GM10266 (cell line): ENCODE measurements at regions not wholly inside any gene's neighbourhood (a gene's known extent, or its start where the extent isn't known, plus 50 kb on each side); places are given as distances from the start of the nearest gene placed in this dataset.
"Not testable (repeated sequence)": the region's sequence is repeated elsewhere in the genome, so short reads cannot be mapped to it uniquely, and the experiment has no call there.

Source experiments
- DNase-seq: peaks from one replicate; pipeline ENCODE4 v3.0.0; 2012; ENCODE audit errors: extremely low spot score
- TF ChIP-seq, protein P1 (sequence below): IDR thresholded peaks from 2 replicates; pipeline ENCODE4 v1.5.1; 2012; ENCODE audit warnings: mild to moderate bottlenecking, low read depth; ENCODE audit not compliant: control insufficient read depth, insufficient read depth; ENCODE audit errors: missing control alignments

DNA sequence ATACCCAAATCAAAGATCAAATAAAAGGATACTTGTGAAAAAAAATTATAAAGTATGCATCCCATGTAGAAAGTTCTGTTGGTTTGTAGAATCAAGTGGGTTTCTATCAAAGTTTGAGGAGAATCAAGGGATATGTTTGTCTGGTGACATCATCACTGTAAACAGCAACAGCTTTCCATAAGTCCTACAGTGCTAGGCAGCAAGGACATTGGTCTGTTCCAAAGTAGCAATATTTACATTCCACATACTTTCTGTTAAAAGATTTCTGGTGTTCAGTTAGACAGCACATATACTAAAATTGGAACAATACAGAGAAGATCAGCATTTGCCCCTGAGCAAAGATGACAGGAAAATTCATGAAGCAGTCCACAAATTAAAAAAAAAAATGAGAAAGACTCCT is 683.9 kb downstream of the XPNPEP1 start:
- TF ChIP-seq, protein P1, sequence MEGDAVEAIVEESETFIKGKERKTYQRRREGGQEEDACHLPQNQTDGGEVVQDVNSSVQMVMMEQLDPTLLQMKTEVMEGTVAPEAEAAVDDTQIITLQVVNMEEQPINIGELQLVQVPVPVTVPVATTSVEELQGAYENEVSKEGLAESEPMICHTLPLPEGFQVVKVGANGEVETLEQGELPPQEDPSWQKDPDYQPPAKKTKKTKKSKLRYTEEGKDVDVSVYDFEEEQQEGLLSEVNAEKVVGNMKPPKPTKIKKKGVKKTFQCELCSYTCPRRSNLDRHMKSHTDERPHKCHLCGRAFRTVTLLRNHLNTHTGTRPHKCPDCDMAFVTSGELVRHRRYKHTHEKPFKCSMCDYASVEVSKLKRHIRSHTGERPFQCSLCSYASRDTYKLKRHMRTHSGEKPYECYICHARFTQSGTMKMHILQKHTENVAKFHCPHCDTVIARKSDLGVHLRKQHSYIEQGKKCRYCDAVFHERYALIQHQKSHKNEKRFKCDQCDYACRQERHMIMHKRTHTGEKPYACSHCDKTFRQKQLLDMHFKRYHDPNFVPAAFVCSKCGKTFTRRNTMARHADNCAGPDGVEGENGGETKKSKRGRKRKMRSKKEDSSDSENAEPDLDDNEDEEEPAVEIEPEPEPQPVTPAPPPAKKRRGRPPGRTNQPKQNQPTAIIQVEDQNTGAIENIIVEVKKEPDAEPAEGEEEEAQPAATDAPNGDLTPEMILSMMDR = no peak
- no peak for DNase-seq

DNA sequence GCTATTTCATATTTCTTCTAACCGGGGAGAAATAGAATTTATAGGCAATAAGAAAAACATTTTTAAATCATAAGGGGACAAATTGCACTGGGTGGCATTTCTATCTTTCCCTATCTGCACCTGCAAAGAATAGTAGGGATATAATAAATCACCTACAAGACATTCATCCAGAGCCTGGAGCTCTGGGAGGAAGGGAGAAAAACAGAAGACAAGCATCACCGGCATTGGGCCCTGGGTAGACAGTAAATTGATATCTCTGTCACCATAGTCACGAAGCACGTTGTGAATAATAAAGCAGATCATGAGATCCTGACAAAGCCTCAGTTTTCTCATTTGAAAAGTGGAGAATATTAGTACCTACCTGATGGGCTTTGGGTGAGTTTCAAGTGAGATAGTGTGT is 685.6 kb downstream of the XPNPEP1 start:
- TF ChIP-seq, protein P1 = no peak
- DNase-seq = no peak

DNA sequence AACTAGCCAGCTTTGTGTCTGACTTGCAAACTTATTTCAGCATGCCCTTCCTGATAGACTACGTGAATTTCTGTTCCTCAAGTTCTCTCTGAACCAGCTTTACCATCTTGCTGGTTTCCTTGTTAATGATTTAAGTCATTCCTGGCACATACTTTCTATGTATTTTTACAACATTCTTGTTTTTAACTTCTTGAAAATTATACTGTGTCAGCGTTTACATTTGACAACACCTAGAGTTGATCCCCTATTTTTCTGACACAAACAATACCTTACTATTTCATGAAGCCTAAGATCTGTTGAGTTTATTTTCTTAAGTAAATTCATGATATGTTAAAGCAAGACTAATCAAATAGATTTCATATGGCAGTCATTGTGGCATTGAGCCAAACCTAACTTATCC is 686.3 kb downstream of the XPNPEP1 start:
- DNase-seq = no peak
- TF ChIP-seq, protein P1 = no peak

DNA sequence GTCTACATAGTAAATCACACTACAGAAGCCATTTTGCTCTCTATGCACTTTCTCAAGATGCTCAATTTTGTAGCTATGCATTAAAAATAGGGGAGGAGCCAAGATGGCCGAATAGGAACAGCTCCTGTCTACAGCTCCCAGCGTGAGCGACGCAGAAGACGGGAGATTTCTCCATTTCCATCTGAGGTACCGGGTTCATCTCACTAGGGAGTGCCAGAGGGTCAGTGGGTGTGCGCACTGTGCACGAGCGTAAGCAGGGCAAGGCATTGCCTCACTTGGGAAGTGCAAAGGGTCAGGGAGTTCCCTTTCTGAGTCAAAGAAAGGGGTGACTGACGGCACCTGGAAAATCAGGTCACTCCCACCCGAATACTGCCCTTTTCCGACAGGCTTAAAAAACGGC is 699.8 kb downstream of the XPNPEP1 start:
- DNase-seq = not testable (repeated sequence)

DNA sequence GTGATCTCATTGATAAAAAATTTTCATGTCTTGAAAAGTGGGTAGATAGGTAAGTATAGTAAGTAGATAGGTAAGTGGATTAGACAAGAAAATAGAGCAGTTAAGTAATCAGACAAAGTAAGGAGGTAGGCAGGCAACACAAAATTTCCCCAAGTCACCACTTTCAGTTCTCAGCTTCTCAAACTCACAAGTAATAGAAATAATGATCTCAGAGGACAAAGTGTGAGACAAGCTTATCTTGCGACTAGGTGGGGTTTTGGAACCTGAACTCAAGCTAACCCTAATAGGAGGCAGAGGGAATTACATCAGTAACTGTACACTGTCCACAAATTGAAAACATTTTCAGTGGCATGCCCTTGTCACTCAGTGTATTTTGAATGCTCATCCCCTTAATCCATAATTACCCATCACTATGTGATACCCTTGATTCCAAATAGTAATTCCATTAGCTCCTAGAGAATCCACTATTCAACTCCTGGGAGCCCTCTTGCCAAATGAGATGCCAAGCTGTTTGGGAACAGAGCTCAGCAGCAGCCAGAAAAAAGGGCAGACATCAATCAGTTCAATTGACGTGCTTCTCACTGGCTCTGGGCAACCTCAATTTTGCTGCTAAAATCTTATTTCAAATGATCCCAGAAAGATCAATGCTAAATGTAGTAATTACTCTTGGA is 703.2 kb downstream of the XPNPEP1 start:
- TF ChIP-seq, protein P1 = no peak
- no peak for DNase-seq

DNA sequence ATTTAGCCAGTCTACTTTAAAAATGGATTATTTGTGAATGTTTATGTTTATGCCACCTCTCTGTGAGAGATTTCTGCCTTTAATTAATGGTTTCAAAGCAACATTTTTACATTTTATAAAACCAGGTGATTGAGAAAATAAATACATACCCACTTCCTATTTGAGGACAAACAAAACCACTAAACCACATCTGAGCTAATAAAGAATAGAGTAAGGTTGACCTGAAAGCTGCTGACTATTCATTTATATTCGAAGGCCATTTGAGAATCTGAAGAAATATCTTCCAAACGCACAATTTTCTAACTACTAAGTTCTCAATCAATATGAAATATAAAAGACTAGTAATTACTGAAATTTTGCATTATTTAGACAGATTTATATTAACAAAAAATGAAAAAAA is 705.1 kb downstream of the XPNPEP1 start:
- TF ChIP-seq, protein P1 = no peak
- no peak for DNase-seq

DNA sequence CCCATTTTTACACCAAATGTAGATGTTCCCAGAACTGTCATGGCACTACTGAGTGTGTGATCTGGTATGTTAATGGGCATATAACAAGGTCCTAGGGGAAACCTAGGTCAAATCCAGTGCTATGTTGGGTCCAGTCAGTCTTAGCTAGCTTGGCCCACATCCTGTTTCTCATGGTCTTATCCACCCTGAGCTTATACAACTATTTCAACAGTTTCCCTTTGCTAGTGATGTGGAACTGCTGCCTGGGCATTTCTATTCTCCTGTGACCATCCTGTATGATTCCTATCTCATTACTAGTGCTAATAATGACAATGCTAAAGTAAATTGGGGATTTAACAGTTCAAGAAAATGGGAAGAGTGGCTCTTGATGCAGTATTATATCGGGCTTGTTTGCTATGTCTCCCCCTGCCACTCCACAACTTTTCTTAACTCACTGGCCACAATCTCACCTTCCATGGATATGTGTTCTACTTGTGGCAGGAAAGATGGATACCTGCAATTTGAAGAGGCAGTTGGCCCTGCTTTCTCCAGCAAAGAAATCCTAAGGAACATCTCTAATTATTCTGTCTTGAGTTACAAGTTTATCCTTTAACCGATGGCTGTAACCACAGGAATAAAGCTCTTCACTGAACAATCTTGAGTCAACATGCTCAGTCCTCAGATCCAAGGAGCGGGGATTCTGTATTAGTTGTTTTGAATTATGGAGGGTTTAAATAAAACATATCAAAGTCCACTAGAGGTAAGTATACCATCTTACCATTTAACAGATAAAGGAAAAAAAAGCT is 707.8 kb downstream of the XPNPEP1 start:
- TF ChIP-seq, protein P1 = no peak

DNA sequence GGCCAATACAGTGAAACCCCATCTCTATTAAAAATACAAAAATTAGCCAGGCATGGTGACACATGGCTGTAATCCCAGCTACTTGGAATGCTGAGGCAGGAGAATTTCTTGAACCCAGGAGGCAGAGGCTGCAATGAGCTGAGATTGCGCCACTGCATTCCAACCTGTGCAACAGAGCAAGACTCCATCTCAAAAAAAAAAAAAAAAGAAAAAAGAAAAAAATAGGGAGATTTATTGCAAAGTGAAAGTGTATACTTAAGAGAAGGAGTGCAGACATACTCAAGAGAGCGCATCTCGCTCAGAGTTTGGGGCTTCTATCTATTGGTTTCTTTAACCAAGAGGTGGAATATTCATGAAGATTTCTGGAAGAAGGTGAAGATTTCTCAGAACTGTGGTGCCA is 708.4 kb downstream of the XPNPEP1 start:
- DNase-seq = not testable (repeated sequence)

More for the DNA sequence above, 707.8 kb downstream of the XPNPEP1 start:
- no peak for DNase-seq
